AML-193 (cell line): ENCODE measurements at regions not wholly inside any gene's neighbourhood (a gene's known extent, or its start where the extent isn't known, plus 50 kb on each side); places are given as distances from the start of the nearest gene placed in this dataset.
"Not testable (repeated sequence)": the region's sequence is repeated elsewhere in the genome, so short reads cannot be mapped to it uniquely, and the experiment has no call there.

ENCODE experiments used
- DNase-seq, 2 experiments: peaks; one replicate each; lab custom pipeline; 2025; lab: John Stamatoyannopoulos, UW

- no peak for DNase-seq
Measured at GRCh38 chr4:25981749-25982148, 67.7 kb downstream of the SMIM20 start.

DNA sequence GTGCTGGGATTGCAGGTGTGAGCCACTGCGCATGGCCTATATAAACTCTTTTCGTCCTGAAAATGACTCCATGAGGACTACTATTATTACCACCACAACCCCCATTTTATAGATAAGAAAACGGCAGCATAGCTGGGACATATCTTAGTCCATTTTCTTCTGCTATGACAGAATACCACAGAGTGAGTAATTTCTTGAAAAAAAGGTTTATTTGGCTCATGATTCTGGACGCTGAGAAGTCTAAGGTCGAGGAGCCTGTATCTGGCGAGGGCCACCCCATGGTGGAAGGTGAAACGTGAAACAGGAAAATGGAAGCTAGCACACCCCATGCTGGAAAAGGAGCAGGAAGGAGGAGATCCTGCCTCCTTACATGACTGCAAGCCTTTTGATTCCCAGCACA, 68.9 kb downstream of the SMIM20 start:
- no peak for DNase-seq

DNA sequence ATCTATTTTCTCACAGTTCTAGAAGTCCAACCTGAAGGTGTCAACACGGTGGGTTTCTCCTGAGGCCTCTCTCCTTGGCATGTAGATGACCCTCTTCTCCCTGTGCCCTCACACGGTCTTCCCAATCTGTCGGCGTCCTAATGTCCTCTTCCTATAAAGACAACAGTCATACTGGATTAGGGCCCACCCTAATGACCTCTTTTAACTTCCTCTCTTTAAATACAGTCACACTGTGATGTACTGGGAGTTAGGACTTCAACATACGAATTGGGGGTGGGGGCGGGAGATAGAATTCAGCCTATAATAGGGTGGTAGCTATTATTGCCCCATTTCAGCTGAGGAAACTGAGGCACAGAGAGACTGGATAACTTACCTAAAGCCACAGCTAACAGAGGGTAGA, 70.2 kb downstream of the SMIM20 start:
- DNase-seq: no peak

DNA sequence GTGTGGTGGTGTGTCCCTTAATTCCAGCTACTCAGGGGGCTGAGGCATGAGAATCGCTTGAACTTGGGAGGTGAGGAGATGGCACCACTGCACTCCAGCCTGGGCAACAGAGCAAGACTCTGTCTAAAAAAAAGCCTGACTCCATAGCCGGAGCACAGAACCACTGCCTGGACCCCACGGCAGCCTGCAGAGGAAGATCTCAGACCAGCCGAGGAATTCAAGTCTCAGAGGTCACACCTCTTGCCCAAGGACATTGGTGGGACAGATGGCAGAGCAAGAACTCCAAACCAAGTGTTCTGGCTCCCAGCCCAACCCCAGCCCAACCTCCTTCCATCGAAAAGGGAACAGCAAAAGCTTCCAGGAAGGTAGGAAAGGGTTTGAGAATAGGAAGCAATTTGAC, 70.8 kb downstream of the SMIM20 start:
- DNase-seq: no peak

DNA sequence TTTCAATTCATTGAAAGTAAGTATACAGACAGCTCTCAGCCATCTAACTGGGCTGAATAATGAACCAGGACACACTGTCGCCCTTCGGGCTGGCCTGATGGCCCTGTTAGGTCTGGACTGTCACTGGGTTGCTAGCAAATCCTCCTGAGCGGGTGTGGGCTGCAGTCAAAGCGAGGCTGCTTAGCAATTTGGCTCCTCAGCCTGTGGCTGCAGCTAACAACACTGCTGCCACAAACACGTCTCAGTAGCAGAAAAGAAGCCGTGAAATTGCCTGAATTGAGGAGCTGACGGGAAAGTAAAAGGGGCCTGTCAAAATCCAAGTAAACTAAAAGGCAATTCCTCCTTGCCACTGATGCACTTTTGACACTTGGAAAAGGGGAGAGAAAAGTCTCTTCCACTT, 72.8 kb downstream of the SMIM20 start:
- DNase-seq: no peak

DNA sequence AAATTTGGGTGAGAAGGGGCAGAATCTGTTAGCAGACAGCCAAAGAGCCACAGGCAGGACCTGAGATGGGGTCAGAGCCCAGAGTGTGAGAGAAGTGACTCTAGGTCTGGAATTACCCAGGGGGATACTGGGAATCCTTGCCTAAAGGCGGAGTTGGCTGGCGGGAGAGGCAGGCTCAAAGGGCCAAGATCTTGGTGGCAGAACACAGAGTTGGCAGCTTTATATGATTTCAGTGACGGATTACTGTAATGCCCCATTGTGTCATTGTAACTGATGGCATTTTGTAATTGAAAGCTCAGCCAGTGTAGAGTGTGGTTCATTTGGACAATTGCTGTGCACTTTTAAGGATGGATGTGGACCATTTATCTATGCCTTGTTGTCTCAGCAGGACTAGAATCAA, 77.3 kb downstream of the SMIM20 start:
- DNase-seq: no peak

DNA sequence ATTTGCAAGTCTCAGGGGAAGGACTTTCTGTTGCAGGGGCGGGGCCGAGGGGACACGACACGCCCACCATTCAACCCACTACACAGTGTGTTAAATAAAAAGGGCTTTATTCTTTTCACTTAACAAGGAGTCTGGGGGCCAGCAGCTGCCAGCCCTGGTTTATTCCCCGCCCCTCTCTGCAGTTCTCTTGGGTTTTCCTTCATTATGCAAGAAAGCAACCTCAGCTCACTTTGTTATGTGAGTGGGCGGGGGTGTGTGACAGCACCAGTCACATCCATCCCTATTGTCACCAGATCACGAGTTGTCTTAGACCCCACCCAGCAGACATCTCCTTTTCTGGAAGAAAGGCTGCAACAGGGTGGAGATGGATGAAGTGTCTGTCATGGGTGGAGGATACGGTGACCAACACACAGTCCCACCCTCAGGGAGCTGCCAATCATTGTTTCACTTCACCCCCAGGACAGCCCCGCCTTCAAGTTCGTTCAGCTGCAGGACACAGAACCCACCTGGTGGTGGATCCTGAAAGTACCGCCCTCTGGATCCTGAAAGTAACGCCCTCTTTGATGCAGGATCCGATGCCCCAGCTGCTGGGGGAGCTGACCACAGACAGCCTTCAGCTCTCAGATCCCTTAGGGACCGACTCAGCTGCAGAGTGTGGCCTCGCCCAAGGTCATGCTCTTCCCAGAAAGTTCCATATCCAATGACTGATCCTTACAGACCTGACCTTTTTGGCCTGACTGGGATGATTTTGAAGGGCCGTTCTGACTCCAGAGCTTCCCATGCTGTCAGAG, 79.6 kb downstream of the SMIM20 start:
- no peak for DNase-seq

DNA sequence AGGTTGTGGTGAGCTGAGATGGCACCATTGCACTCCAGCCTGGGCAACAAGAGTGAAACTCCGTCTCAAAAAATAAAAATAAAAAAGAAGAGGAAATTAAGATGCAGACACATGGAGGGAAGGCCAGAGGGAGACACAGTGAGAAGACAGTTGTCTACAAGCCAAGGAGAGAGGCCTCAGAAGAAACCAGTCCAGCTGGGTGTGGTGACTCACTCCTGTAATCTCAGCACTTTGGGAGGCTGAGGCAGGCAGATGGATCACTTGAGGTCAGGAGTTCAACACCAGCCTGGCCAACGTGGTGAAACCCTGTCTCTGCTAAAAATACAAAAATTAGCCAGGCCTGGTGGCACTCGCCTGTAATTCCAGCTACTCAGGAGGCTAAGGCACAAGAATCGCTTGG, 80.6 kb downstream of the SMIM20 start:
- DNase-seq: not testable (repeated sequence)

- no peak for DNase-seq
Measured at GRCh38 chr4:26000274-26000950, 86.4 kb downstream of the SMIM20 start.

GRCh38 chr4:26001413-26001812, 87.4 kb downstream of the SMIM20 start:
- no peak for DNase-seq

DNA sequence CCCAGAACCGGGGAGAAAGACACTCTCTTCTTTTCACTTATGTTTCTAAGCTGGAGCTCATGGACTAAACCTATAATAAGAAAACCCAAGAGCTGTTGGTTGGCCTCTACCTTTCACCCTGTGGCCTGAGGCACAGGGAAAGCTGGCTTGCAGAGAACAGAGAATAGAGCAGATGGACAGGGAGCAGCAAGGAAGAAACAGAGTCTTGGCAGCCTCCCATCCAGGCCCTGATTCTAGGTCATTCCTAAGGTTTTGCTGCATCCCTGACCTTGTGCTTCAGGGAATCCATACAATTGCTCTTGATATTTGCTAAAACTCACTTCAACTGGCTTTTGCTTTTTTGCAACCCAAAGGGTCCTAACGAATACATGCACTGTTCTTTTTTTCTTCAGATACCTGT, 87.8 kb downstream of the SMIM20 start:
- DNase-seq: no peak

GRCh38 chr4:26003056-26003455, 89.0 kb downstream of the SMIM20 start:
- no peak for DNase-seq

- no peak for DNase-seq
Measured at GRCh38 chr4:26004290-26004689, 90.3 kb downstream of the SMIM20 start.

DNA sequence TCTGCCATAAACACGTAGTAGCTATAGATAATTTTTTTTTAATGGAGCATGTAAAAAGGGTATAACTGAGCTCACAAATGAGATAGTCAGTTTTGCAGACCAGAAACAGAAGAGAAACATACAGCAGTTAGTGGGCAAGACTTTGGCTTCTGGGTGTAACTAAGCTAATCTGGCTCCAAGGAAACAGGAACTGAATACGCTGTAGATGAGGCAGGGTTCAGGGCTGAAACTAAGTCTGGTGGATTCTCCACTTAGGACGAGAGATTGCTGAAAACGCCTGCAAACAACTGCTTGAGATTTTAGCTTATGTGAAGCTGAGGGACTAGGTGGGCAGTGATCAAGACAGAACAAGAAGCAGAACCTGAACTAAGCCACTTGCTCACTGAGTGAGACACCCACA, 91.7 kb downstream of the SMIM20 start:
- DNase-seq: no peak

- no peak for DNase-seq
Measured at GRCh38 chr4:26008737-26009136, 94.7 kb downstream of the SMIM20 start.

DNA sequence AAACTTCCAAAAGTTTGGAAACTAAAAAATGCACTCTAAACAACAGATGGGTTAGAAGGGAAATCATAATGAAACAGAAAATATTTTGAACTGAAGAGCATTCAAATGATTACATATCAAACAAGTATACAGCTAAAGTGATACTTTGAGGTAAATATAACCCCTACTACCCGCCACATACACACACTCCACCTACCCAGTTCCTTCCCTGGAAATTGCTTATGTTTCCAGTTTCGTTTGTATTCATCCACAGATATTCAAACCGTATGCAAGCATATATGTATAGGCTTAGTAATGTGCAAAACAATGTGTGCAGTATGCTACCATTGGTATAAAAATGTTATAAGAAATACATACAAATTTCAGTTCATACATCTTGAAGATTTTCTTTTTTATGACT, 95.5 kb downstream of the SMIM20 start:
- DNase-seq: no peak

- DNase-seq: no peak
Measured at GRCh38 chr4:26010304-26010703, 96.3 kb downstream of the SMIM20 start.

- DNase-seq: no peak
Measured at GRCh38 chr4:26013629-26014028, 99.6 kb downstream of the SMIM20 start.

- no peak for DNase-seq
Measured at GRCh38 chr4:26015133-26015651, 101.2 kb downstream of the SMIM20 start.

- no peak for DNase-seq
Measured at GRCh38 chr4:26015906-26016305, 101.9 kb downstream of the SMIM20 start.

GRCh38 chr4:26017531-26017930, 103.5 kb downstream of the SMIM20 start:
- no peak for DNase-seq

GRCh38 chr4:26017961-26018700, 104.1 kb downstream of the SMIM20 start:
- DNase-seq: not testable (repeated sequence)
